ENCODE measurements at regions not wholly inside any gene's neighbourhood (a gene's known extent, or its start where the extent isn't known, plus 50 kb on each side); places are given as distances from the start of the nearest gene placed in this dataset.

DNA sequence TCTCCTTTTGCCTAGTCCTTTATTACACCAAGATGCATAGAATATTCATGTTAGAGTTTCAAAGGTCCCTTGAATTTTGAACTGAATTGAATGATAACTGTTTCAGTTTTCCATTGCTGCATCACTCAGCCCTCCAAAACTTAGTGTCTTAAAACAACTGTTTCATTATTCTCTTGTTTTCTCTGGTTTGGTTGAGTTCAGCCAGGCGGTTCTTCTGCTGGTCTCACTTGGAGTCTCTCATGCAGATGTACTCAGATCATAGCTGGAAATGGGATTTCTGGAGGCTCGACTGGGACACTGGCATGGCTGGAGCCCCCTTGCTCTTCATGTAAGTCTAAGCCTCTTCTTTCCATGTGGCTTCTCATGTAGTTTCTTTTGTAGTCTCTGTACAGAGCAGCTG, 107.2 kb upstream of the MKI67 start:
- peaks cover 32% of the 10 kb centered on the region for H3K9me3 ChIP-seq (ENCODE audit: control insufficient read depth, insufficient read depth, low read length)
- DNase-seq (ENCODE audit: low read depth, low spot score), result no peak
- no peak overlapping the region for H3K4me3 ChIP-seq (ENCODE audit: low read depth, low read length)
- CTCF ChIA-PET, result no interaction called here
- POLR2A ChIA-PET, result no interaction called here
- no peaks in the 10 kb centered on the region for H3K27me3 ChIP-seq (ENCODE audit: control insufficient read depth, insufficient read depth, low read length)
- no peak overlapping the region for H3K27ac ChIP-seq (ENCODE audit: low read depth, low read length)
- TF ChIP-seq, protein P1, sequence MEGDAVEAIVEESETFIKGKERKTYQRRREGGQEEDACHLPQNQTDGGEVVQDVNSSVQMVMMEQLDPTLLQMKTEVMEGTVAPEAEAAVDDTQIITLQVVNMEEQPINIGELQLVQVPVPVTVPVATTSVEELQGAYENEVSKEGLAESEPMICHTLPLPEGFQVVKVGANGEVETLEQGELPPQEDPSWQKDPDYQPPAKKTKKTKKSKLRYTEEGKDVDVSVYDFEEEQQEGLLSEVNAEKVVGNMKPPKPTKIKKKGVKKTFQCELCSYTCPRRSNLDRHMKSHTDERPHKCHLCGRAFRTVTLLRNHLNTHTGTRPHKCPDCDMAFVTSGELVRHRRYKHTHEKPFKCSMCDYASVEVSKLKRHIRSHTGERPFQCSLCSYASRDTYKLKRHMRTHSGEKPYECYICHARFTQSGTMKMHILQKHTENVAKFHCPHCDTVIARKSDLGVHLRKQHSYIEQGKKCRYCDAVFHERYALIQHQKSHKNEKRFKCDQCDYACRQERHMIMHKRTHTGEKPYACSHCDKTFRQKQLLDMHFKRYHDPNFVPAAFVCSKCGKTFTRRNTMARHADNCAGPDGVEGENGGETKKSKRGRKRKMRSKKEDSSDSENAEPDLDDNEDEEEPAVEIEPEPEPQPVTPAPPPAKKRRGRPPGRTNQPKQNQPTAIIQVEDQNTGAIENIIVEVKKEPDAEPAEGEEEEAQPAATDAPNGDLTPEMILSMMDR (IDR thresholded peaks at IDR 0.05; ENCODE audit: low read depth, low read length), result no peak

DNA sequence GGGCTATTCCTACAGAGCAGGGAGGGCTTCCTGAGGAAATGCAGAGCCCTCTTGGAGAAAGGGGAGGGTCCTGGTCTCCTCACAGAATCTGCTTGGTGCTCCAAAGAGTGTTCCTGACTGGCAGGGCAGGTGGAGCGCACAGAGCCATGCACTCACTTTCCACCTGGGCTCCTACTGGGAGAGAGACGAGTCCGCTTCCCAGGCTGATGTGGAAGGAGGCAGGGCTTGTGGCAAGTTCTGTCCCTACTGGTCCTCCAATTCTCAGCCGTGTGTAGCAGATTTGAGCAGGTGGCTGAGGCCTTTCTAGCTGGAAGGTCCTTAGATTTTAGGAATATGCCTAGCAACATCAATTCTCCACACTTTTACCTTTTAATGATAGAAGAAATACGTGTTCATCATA, 111.5 kb upstream of the MKI67 start:
- no peak overlapping the region for H3K4me3 ChIP-seq (ENCODE audit: low read depth, low read length)
- ChIA-PET POLR2A (no interaction called here), CTCF (no interaction called here)
- no peaks in the 10 kb centered on the region for H3K27me3 ChIP-seq (ENCODE audit: control insufficient read depth, insufficient read depth, low read length)
- DNase-seq (ENCODE audit: low read depth, low spot score), result no peak
- no peak overlapping the region for H3K27ac ChIP-seq (ENCODE audit: low read depth, low read length)
- TF ChIP-seq, protein P1 (IDR thresholded peaks at IDR 0.05; ENCODE audit: low read depth, low read length), result no peak
- H3K9me3 ChIP-seq (ENCODE audit: control insufficient read depth, insufficient read depth, low read length), result peaks cover 39% of the 10 kb centered on the region

DNA sequence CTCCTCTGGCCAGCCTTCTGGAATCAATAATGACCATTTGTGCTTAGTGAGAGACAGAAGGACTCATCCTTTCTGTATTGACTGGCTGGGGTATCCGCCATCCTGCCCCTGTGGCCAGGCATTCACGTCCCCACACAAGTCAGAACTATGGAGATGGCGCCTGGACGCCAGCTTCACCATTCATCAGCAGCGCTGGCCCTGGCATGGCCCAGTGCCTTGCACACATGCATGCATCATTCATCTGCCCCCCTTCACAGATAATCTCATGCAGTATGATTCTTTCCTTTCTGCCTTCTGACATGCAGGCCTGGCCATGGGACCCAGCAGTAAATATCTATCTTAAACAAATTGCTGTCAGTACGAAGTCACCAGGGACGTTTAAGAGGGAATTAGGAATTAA, 114.8 kb upstream of the MKI67 start:
- ChIA-PET CTCF (no interaction called here), POLR2A (no interaction called here)
- no peak for DNase-seq (ENCODE audit: low read depth, low spot score)

DNA sequence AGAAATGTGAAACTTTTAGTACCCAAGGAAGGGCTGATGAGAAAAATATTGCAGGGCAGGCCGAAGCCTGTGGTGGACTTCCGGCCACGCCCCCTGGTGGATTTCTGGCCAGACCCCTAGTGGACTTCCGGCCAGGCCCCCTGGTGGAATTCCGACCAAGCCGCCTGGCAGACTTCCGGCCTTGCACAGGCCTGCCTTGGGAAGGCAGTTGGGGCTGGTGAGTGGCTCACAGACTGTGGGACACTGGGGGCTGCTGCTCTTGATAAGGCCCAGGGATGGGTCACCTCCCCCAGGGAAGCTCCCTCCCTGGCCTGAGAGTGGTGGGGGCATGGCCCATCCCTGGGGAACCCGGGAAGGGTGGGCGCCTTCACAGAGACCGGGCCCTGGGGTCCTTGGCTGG, 116.4 kb upstream of the MKI67 start:
- H3K27me3 ChIP-seq (ENCODE audit: control insufficient read depth, insufficient read depth, low read length), result no peaks in the 10 kb centered on the region
- no peak overlapping the region for H3K27ac ChIP-seq (ENCODE audit: low read depth, low read length)
- peaks cover 46% of the 10 kb centered on the region for H3K9me3 ChIP-seq (ENCODE audit: control insufficient read depth, insufficient read depth, low read length)
- TF ChIP-seq, protein P1 (IDR thresholded peaks at IDR 0.05; ENCODE audit: low read depth, low read length), result no peak
- POLR2A ChIA-PET, result no interaction called here
- no peak overlapping the region for H3K4me3 ChIP-seq (ENCODE audit: low read depth, low read length)
- DNase-seq (ENCODE audit: low read depth, low spot score), result no peak
- CTCF ChIA-PET, result no interaction called here

More for the DNA sequence above, 114.8 kb upstream of the MKI67 start:
- H3K9me3 ChIP-seq (ENCODE audit: control insufficient read depth, insufficient read depth, low read length), result peaks cover 46% of the 10 kb centered on the region
- TF ChIP-seq, protein P1 (IDR thresholded peaks at IDR 0.05; ENCODE audit: low read depth, low read length), result no peak
- no peak overlapping the region for H3K4me3 ChIP-seq (ENCODE audit: low read depth, low read length)
- no peaks in the 10 kb centered on the region for H3K27me3 ChIP-seq (ENCODE audit: control insufficient read depth, insufficient read depth, low read length)
- no peak overlapping the region for H3K27ac ChIP-seq (ENCODE audit: low read depth, low read length)

DNA sequence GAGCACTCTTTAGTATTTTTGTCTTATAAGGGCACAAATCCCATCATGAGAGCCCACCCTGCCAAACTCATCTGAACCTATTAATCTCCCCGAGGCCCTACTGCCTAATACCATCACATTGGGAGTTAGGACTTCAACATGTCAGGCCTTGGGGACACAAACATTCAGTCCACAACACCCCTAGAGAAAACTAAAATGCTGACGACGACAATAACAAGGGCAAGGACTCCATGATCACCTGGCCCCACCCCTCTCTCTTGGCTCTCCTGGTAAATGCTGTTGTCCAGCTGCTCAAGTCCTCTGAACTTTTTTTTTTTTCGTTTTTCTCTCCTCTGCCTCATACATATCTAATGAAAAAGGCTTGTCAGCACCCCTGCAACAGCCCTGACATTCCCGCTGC, 118.8 kb upstream of the MKI67 start:
- DNase-seq (ENCODE audit: low read depth, low spot score), result no peak
- TF ChIP-seq, protein P1 (IDR thresholded peaks at IDR 0.05; ENCODE audit: low read depth, low read length), result no peak
- ChIA-PET POLR2A (no interaction called here), CTCF (no interaction called here)
- Histone ChIP-seq H3K9me3 (ENCODE audit: control insufficient read depth, insufficient read depth, low read length) (peaks cover 47% of the 10 kb centered on the region), H3K4me3 (ENCODE audit: low read depth, low read length) (no peak overlapping the region), H3K27ac (ENCODE audit: low read depth, low read length) (no peak overlapping the region), H3K27me3 (ENCODE audit: control insufficient read depth, insufficient read depth, low read length) (no peaks in the 10 kb centered on the region)
